ENCODE measurements at regions not wholly inside any gene's neighbourhood (a gene's known extent, or its start where the extent isn't known, plus 50 kb on each side); places are given as distances from the start of the nearest gene placed in this dataset.

GRCh38 chr2:134189009-134189720, 64.7 kb upstream of the MGAT5 start:
- DNase-seq, result no peak

- no peak for DNase-seq
Observed at GRCh38 chr2:134190062-134190806, 63.6 kb upstream of the MGAT5 start.

GRCh38 chr2:134190807-134191203, 63.1 kb upstream of the MGAT5 start:
- peak in 1 of 2 experiments; percentile 61 for DNase-seq

GRCh38 chr2:134191835-134192234, 62.0 kb upstream of the MGAT5 start:
- no peak for DNase-seq

- peak in 1 of 2 experiments; percentile 10 for DNase-seq
Observed at GRCh38 chr2:134193006-134193405, 60.9 kb upstream of the MGAT5 start.

- no peak for DNase-seq
Observed at GRCh38 chr2:134194519-134194918, 59.4 kb upstream of the MGAT5 start.

- no peak for DNase-seq
Observed at GRCh38 chr2:134195341-134195740, 58.5 kb upstream of the MGAT5 start.

GRCh38 chr2:134197445-134197844, 56.4 kb upstream of the MGAT5 start:
- no peak for DNase-seq

GRCh38 chr2:134198006-134198634, 55.8 kb upstream of the MGAT5 start:
- DNase-seq, result peak in 1 of 2 experiments; percentile 26

- DNase-seq, result no peak
Observed at GRCh38 chr2:134199123-134199522, 54.7 kb upstream of the MGAT5 start.

- peak in 1 of 2 experiments; percentile 29 for DNase-seq
Observed at GRCh38 chr2:134200036-134200618, 53.7 kb upstream of the MGAT5 start.

- no peak for DNase-seq
Observed at GRCh38 chr2:134201533-134201932, 52.3 kb upstream of the MGAT5 start.

GRCh38 chr2:134202371-134202770, 51.5 kb upstream of the MGAT5 start:
- peak; percentile 22 to 68 for DNase-seq

GRCh38 chr2:134203175-134203574, 50.7 kb upstream of the MGAT5 start:
- no peak for DNase-seq
